ENCODE measurements at regions not wholly inside any gene's neighbourhood (a gene's known extent, or its start where the extent isn't known, plus 50 kb on each side); places are given as distances from the start of the nearest gene placed in this dataset.

- DNase-seq, result no peak
Measured at GRCh38 chr1:195618287-195618686, 990.0 kb downstream of the KCNT2 start.

GRCh38 chr1:195617106-195617505 is 991.1 kb downstream of the KCNT2 start:
- no peak for DNase-seq

GRCh38 chr1:195608883-195609282 is 999.4 kb downstream of the KCNT2 start:
- no peak for DNase-seq

- DNase-seq, result no peak
Measured at GRCh38 chr1:195606483-195606882, 1001.8 kb downstream of the KCNT2 start.

GRCh38 chr1:195604287-195604686 is 1004.0 kb downstream of the KCNT2 start:
- DNase-seq, result no peak

- DNase-seq, result no peak
Measured at GRCh38 chr1:195597891-195598290, 1010.3 kb downstream of the KCNT2 start.

- DNase-seq, result no peak
Measured at GRCh38 chr1:195594773-195595172, 1013.5 kb downstream of the KCNT2 start.

- DNase-seq, result no peak
Measured at GRCh38 chr1:195594322-195594721, 1013.9 kb downstream of the KCNT2 start.

- DNase-seq, result no peak
Measured at GRCh38 chr1:195591917-195592672, 1016.1 kb downstream of the KCNT2 start.

- DNase-seq, result no peak
Measured at GRCh38 chr1:195590649-195591048, 1017.6 kb downstream of the KCNT2 start.

GRCh38 chr1:195584870-195585624 is 1023.2 kb downstream of the KCNT2 start:
- DNase-seq, result no peak

- DNase-seq, result no peak
Measured at GRCh38 chr1:195580988-195581387, 1027.3 kb downstream of the KCNT2 start.

GRCh38 chr1:195577748-195578147 is 1030.5 kb downstream of the KCNT2 start:
- DNase-seq, result no peak

- no peak for DNase-seq
Measured at GRCh38 chr1:195576641-195577040, 1031.6 kb downstream of the KCNT2 start.

- no peak for DNase-seq
Measured at GRCh38 chr1:195574511-195574910, 1033.7 kb downstream of the KCNT2 start.

GRCh38 chr1:195569934-195570333 is 1038.3 kb downstream of the KCNT2 start:
- no peak for DNase-seq

- DNase-seq, result no peak
Measured at GRCh38 chr1:195568389-195568788, 1039.9 kb downstream of the KCNT2 start.

GRCh38 chr1:195562074-195562473 is 1046.2 kb downstream of the KCNT2 start:
- DNase-seq, result no peak

- DNase-seq, result no peak
Measured at GRCh38 chr1:195550071-195550862, 1058.0 kb downstream of the KCNT2 start.

- no peak for DNase-seq
Measured at GRCh38 chr1:195530961-195531360, 1077.3 kb downstream of the KCNT2 start.

GRCh38 chr1:195529881-195530280 is 1078.4 kb downstream of the KCNT2 start:
- DNase-seq, result no peak

- DNase-seq, result no peak
Measured at GRCh38 chr1:195520757-195521156, 1087.5 kb downstream of the KCNT2 start.

- no peak for DNase-seq
Measured at GRCh38 chr1:195516036-195516435, 1092.2 kb downstream of the KCNT2 start.

GRCh38 chr1:195511501-195511900 is 1096.7 kb downstream of the KCNT2 start:
- no peak for DNase-seq
